Kidney epithelial cell (primary cell): ENCODE measurements at regions not wholly inside any gene's neighbourhood (a gene's known extent, or its start where the extent isn't known, plus 50 kb on each side); places are given as distances from the start of the nearest gene placed in this dataset.

Source experiments
- DNase-seq: peaks from one replicate; pipeline ENCODE4 v3.0.0-alpha.2; 2010; ENCODE audit warnings: low read depth
- H3K27me3 ChIP-seq: 2 replicates; pipeline ENCODE4 v1.6.0; 2011; ENCODE audit warnings: low read length; ENCODE audit not compliant: control insufficient read depth, insufficient read depth
- H3K36me3 ChIP-seq: 2 replicates; pipeline ENCODE4 v1.5.1; 2011; ENCODE audit warnings: low read length; ENCODE audit not compliant: control insufficient read depth, insufficient read depth
- H3K4me3 ChIP-seq: 2 replicates; pipeline ENCODE4 v1.5.1; 2011; ENCODE audit warnings: low read depth, mild to moderate bottlenecking, control low read depth, low read length
- CTCF ChIP-seq: IDR thresholded peaks from 2 replicates; pipeline ENCODE4 v1.5.1; 2011; ENCODE audit warnings: mild to moderate bottlenecking, moderate library complexity, low read length, control low read depth, inconsistent platforms; ENCODE audit not compliant: insufficient read depth, poor library complexity, severe bottlenecking

- H3K27me3 ChIP-seq: no peaks in the 10 kb centered on the region
- no peak overlapping the region for H3K4me3 ChIP-seq
- no peaks in the 10 kb centered on the region for H3K36me3 ChIP-seq
- no peak for TF ChIP-seq CTCF
- DNase-seq: no peak
These were observed 85.4 kb upstream of the VOPP1 start for GRCh38 chr7:55657654-55658053.

GRCh38 chr7:55651057-55651456 lies 78.8 kb upstream of the VOPP1 start:
- Histone ChIP-seq H3K27me3 (no peaks in the 10 kb centered on the region), H3K36me3 (no peaks in the 10 kb centered on the region), H3K4me3 (no peak overlapping the region)
- TF ChIP-seq CTCF: no peak
- no peak for DNase-seq

GRCh38 chr7:55649238-55649637 lies 76.9 kb upstream of the VOPP1 start:
- Histone ChIP-seq H3K27me3 (no peaks in the 10 kb centered on the region), H3K36me3 (no peaks in the 10 kb centered on the region), H3K4me3 (no peak overlapping the region)
- DNase-seq: no peak
- TF ChIP-seq CTCF: no peak

GRCh38 chr7:55644567-55644966 lies 72.3 kb upstream of the VOPP1 start:
- H3K27me3 ChIP-seq: no peaks in the 10 kb centered on the region
- H3K36me3 ChIP-seq: no peaks in the 10 kb centered on the region
- DNase-seq: no peak
- no peak overlapping the region for H3K4me3 ChIP-seq
- no peak for TF ChIP-seq CTCF

- Histone ChIP-seq H3K4me3 (no peak overlapping the region), H3K27me3 (no peaks in the 10 kb centered on the region), H3K36me3 (no peaks in the 10 kb centered on the region)
- no peak for DNase-seq
- TF ChIP-seq CTCF: no peak
These were observed 70.0 kb upstream of the VOPP1 start for GRCh38 chr7:55642266-55642665.

- no peaks in the 10 kb centered on the region for H3K27me3 ChIP-seq
- no peak for DNase-seq
- no peak for TF ChIP-seq CTCF
These were observed 69.5 kb upstream of the VOPP1 start for GRCh38 chr7:55641811-55642210.

More at GRCh38 chr7:55641811-55642210, 69.5 kb upstream of the VOPP1 start:
- Histone ChIP-seq H3K4me3 (no peak overlapping the region), H3K36me3 (no peaks in the 10 kb centered on the region)
